GM11168 (cell line): ENCODE measurements at regions not wholly inside any gene's neighbourhood (a gene's known extent, or its start where the extent isn't known, plus 50 kb on each side); places are given as distances from the start of the nearest gene placed in this dataset.

Experiments used
- in situ Hi-C: fragments of 300-500 bp; cut with MboI; formaldehyde crosslinking; loops from one replicate; pipeline ENCODE4 v1.12.0; 2022; ENCODE audit warnings: low sequenced_read_pairs; ENCODE audit not compliant: unreplicated experiment

DNA sequence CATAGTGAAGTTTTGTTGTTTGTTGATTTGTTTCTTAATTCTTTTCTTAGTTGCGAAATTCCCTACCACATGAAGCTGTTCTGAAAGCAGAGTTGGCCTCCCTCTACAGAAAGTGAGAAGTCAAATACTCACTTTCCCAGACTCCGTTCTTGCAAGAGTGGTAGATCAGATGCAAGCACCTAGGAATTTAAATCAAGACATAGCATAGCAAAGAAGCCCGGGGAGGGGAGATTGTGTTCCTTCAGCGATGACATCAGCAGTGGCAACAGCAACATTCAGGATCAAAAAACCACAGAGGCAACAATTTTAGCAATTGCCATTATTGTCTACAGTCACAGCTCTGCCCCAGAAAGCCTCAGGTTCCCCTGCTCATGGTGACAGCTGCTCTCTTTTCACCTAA, 580.0 kb downstream of the RNF144A start:
- in situ Hi-C loops = no loop called here

DNA sequence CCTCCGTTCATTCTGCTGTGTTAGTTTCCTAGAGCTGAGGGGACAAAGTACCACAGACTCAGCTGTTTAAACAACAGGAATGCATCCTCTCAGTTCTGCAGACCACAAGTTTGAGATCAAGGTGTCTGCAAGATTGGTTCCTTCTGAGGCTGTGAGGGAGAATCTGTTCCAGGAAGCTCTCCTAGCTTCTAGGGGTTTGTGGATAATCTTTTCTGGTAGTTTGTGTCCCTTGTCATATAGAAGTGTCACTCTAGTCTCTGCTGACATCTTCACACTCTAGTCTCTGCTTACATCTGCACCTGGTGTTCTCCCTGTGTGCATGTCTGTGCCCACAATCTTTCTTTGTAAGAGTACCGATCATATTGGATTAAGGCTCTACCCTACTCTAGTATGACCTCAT, 581.8 kb downstream of the RNF144A start:
- in situ Hi-C loops = no loop called here

DNA sequence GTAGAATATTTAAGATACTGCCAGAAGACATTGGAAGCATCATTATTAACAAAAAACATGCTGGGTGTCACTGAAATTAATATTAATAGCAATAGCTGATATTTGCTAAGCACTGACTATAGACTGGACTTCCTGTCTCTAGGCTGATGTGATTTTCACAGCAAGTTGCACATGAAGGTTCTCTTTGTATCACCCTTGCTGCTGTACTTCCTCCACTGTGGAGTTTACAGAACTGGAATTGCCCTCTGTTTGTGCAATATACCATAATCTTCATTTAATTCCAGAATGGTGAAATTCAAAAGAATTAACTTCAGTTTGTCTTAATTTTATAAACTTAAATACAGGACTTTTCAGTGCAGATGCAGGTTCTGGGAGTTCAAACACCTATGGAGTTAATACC, 585.1 kb downstream of the RNF144A start:
- in situ Hi-C loops = no loop called here

DNA sequence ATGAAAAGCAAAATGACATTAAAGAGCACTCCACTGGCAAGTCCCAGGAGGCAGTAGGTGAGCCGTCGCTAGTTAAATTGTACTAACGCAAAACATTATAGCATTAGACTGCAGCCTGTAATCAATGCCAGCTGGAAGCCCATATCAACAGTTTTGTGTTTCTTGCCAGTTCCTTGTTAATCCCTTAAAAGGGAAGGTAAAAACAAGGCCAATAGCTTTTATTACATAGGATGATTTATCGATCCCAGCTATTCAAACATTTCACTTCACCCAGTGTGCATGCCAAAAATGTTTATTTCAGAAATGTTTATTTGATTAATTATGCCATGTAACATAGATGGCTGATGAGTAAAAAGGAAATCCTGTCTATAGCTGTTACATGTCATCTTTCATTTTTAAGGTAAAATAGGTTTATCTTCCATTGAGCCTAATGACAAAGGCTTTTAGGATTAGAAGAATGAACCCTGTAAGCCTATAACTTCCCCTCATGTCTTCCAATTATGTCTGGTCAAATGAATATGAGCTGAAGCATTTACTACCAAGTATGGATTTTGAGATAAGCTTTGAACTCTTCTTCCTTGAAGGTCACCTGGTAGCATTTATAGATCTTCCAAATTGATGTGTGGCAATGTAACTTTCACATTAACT, 591.2 kb downstream of the RNF144A start:
- in situ Hi-C loops = no loop called here

DNA sequence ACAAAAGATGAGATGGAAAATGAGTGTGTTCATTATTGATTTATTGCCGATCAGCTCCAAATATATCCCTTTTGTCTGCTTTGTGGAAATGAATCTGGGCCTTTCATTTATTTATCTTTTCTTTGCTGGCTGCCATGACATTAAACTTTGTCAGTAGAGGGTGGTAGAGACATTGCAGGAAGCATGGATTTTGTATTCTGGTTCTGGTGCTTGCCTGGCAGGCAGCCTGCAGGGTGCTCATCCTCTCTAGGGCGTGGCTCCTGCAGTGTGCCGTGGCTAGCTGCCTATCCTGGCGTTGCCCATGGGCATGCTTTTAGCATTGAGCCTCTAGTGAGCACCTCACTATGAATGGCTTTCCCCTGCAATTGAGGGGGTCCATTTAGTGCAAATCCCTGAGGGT, 593.1 kb downstream of the RNF144A start:
- in situ Hi-C loops = no loop called here

DNA sequence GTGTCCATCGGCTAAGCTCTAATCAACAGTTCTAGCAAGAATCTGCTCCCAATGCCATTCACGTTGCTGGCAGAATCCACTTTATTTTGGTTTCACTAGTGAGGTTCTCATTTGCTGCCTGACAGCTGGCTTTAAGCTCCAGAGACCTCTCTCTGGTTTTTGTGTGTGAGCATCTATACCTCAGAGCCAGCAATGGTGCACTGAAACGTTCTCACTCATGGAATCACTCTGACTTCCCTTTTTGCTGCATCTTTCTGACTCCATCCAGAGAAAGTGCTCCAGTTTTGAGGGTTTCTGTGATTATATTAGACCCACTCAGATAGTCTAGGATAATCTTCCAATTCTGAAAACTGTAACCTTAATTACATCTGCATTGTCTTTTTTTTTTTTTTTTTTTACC, 596.6 kb downstream of the RNF144A start:
- in situ Hi-C loops = no loop called here

DNA sequence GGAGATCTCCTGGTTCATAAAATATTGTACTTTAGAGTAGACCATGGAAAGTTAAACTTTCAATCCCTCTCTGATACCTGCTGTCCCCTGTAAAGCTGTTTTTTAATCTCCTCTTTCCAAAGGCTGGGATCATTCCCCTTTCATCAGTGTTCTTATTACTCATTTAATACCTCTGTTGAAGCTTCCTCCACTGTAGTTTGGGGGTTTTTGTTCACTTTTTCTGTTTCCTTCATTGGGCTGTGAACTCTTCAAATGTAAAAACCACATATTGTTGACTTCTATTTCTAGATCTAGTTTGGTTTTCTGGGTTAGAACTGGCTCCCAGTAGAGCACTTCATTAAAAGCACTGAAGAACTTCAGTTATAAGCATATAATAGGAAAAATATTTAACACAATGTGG, 598.1 kb downstream of the RNF144A start:
- in situ Hi-C loops = no loop called here

DNA sequence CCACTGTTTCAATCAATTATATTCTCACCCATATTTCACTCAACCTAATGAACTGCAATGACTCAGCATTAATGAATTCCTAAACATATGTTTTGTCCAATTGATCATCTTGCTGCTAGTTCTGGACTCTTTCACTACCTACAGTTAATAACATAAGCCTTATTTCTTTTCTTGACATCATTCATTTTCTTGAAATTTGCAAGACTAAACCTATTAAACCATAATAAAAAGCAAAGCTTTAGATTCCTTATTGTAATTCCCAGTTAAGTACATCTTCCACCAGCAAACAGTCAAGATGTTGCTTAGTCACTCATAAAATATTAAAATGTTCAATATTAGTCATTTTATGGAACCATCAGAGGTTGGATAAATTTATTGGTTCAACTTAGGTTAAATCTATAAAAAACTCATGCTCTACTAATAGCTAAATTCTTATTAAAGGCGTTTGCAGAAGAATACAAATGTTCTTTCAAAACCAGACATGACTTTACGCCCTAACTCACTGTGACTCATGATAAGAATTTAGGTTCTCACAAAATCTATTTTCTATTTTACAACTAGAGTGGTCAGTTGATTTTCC, 599.4 kb downstream of the RNF144A start:
- in situ Hi-C loops = no loop called here

DNA sequence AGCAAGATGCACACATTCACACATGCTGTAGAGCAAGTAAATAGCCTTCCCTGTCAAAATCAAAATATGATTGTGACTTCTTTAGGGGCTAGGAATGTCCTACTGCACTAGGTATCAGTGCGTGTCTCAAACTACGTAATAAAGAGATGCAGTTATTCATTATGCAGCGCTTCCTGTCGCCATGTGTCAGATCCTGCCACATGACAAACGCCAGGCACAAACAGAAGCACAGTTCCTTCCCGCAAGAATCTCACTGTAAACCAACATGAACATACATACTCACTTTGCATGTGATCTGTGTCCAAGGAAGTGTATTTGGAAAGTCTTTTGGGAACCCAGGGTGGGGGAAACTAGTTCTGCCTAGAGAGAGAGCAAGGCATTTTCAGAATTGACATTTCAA, 599.9 kb downstream of the RNF144A start:
- in situ Hi-C loops = no loop called here

DNA sequence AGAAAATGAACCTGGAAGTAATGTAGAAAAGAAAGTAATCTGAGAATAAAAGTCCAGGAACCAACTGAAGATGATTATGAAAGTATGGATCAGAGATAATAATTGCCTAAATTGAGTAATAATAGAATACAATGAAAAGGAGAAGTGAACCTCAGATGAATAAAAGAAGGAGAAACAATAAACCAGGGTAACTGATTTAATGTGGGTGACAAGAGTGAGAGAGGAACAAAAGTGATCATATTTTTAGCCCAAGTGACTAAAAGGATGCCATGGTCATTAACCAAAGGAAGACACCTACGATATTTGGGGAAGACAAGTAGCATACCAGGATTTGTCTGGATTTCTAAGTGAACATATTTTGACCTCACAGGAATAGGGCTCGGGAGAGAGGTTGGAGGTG, 600.6 kb downstream of the RNF144A start:
- in situ Hi-C loops = no loop called here

DNA sequence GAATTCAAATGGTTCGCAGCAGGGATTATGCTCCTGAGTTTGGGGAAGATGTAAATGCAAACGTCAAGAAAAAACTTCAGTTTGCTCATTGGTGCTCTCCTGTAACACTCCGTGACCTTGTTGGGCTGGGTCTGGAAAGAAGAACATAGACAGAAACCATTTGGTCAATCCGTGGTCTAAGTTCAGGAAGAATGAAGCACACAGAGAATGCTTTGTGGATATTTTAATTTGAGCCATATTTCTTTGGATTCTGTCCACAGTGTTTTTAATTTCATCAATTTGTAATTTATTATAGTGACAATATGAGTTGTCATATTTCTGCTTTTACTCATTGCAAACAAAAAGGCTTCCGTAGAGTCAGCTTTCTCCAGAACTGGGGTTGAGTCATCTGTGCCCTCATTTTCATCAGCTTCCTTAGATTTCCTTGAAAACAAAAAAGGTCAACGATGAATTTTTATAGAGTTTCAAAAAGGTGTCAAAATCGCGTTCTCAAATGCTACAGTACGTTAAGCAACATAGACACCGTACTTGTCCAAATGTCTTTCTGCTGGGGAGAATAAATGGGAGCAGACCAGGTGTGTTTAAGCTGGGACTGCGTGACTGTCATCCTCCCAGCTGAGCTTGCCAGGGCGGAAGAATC, 606.4 kb downstream of the RNF144A start:
- in situ Hi-C loops = no loop called here

DNA sequence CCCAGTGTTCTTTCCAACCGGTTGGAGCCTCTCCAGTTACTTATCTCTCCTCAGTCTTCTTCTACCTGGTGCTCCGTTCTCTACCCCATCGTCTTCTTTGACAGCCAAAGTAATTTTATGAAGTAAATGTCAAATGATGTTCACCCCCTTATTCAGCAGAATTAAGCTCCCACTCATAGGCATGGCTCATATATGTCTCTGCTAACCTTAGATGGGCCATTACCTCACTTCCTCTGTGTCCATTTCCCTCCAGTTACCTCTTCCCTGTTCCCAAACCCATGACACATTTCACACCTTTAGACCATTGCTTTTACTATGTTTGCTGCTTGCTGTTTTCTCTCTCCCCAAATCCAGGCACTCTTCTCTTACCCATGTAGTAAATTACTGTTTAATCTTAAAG, 607.0 kb downstream of the RNF144A start:
- in situ Hi-C loops = no loop called here

DNA sequence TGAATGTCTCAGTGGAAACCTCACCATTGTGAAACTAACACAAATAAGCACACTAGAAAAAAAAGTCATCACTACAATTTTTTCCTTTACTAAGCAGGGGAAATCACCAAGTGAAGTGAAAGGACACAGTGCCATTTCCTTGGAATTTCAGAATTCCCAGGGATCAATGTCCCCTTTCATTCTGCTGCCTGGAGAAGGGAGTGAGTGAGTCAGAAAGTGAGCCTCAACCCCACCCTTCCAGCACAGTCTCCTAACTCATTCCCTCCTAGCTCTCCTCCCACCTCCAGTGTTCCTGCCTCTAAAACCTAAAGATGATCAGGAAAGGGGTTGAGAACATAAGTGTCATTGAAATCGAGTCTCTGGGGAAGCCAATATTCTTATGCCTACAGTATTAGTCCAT, 608.5 kb downstream of the RNF144A start:
- in situ Hi-C loops = no loop called here

DNA sequence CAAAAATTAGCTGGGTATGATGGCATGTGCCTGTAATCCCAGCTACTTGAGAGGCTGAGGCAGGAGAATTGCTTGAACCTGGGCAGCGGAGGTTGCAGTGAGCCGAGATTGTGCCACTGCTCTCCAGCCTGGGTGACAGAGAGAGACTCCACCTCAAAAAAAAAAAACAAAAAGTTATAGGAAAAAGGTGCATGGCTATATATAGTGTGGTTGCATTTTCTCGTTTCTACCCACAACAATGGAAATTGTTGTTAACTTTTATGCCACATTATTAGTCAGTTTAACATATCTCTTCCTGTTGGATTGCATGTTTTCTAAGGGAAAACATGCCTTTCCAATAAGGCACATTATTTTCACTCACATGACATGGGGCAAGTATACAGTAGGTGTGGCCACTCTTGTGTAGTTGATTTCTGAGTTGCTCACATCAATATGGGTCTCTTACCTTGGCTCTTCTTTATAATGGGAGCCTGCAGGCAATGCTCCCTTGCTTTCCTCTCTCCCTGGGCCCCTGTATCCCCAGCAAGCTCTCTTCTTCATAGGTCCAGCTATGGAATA, 610.0 kb downstream of the RNF144A start:
- in situ Hi-C loops = no loop called here

DNA sequence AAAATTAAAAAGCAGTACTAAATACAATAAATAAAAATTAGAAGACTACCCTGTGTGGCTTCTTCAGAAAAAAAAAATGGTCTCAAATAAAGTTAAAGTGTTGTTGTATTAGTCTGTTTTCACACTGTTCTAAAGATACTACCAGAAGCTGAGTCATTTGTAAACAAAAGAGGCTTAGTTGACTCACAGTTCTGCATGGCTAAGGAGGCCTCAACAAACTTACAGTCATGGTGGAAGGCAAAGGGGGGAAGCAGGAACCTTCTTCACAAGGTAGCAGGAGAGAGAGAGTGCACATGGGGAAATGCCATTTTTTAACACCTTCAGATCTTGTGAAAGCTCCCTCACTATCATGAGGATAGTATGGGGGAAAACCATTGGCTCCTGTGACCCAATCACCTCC, 612.8 kb downstream of the RNF144A start:
- in situ Hi-C loops = no loop called here

DNA sequence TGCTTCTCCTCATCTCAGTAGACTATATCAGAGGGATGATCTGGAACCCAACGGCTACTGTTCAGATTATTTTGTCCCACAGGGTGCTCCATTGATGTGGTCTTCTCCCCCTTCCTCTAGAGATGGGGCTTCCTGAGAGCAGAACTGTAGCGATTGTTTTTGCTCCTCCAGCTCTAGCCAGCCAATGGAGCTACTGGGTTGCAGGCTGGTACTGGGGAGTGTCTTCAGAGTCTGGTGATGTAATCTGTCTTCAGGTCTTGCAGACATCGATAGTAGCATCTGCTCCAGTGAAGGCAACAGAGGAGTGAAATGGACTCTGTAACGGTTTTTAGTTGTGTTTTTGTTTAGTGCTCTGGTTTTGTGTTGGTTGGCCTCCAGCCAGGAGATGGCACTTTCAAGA, 621.9 kb downstream of the RNF144A start:
- in situ Hi-C loops = no loop called here

DNA sequence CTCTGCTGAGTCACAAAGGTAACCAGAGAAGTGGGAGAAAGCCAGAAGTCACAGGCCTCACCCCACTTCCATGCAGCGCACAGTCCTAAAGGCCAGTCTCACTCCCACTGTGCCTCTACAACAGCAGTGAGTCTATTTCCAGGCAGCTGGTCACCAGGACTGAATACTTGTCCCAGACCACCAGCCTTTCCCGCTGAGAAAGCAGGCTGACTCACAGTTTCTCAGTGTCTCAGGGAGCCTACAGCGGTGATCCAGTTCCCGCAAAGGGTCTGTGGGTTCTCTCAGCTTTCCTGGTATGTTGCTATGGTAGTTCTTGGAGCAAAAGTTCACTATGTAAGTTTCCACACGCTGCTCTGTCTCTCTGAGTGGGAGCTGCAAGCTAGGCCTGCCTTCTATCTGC, 622.5 kb downstream of the RNF144A start:
- in situ Hi-C loops = no loop called here

DNA sequence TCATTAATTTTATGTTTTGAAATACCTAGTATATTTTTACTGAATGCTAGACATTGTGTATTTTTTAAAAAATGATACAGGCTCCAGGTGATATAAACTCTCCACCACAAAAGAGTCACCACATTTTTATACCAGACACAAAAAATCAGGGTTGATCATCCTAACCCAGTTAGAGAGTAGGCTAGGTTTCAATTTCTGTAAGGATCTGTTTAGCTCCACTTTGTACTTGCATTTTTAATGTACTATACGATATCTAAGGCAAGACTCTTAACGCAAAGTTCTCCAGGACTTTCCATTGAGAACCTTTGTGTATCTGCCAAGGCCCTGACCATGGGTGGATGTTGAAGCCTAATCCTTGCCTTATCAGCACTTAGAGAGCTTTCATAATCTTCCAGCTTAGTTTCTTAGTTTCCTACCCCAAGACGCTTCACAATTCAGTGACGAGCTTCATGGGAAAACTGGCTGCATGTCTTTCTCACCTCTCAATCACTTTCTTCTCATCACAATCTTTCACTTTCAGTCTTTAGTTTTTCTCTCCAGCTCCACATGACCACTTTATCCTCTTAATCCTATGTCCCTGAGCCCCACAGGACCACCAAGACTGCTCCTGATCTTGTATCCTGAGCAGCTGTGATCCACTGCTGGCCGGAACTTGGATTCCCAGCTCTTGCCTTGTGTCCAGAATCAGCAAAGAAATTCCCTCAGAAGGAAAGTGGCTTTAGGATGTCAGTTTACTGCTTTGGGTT, 635.8 kb downstream of the RNF144A start:
- in situ Hi-C loops = no loop called here

DNA sequence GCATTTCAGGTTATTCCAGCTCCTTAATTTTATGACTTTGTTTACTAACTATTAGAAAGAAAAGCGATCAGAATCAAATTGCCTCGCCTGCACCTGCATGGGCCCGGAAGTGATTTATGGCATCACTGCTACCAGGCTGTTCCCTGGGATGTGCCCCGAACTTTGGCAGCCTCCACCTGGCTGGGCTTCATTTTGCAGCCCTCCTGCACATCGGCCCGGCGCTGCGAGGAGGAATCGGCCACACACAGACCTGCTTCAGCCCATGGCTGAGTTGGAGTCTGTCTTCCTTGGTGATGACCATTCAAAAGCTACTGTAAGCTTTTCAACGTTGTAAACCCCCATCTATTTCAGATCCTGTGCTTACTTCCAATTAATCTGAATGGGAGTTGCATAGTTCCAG, 638.0 kb downstream of the RNF144A start:
- in situ Hi-C loops = no loop called here

DNA sequence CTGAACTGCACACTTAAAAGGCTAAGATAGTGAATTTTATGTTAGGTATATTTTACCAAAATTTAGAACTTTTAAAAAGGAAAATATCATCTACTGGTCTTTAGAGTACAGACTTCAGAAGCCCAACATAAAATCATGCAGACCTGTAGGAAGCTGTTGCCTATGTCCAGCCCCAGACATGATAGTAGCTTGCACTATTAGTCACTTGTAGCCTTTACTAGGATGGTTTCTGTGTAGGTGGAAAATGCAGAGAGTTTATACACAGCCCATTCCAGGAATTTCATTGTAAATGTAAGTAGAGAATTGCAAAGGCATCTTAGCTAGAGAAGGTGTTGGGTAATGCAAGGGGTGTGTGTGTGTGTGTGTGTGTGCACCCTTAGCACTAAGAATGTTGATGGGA, 640.2 kb downstream of the RNF144A start:
- in situ Hi-C loops = no loop called here

DNA sequence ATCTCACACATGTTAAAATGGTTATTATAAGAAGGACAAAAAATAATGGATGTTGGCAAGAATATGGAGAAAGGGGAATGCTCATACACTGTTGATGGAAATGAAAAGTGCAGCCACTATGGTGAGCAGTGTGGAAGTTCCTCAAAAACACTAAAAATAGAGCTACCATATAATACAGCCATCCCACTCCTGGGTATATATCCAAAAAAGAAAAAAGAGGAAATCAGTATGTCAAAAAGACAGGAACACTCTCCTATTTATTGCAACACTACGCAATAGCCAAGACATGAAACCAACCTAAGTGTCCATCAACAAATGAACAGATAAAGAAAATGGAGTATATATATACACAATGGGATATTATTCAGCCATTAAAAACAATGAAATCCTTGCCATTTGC, 642.6 kb downstream of the RNF144A start:
- in situ Hi-C loops = no loop called here
